SK-N-SH treated with all-trans-retinoic acid at 6 μM for 48 hours (cell line): ENCODE measurements at regions not wholly inside any gene's neighbourhood (a gene's known extent, or its start where the extent isn't known, plus 50 kb on each side); places are given as distances from the start of the nearest gene placed in this dataset.

ENCODE experiments used
- ESRRG ChIP-seq: fragments of 250-450 bp; sonication (Bioruptor Pico); IDR thresholded peaks from 2 replicates; pipeline ENCODE4 v1.6.1; 2021; ENCODE audit warnings: mild to moderate bottlenecking
- TF ChIP-seq, protein P1 (sequence below): fragments of 250-450 bp; sonication (Bioruptor Pico); IDR thresholded peaks from 2 replicates; pipeline ENCODE4 v1.5.1; 2020; ENCODE audit warnings: low read depth, mild to moderate bottlenecking, moderate library complexity

DNA sequence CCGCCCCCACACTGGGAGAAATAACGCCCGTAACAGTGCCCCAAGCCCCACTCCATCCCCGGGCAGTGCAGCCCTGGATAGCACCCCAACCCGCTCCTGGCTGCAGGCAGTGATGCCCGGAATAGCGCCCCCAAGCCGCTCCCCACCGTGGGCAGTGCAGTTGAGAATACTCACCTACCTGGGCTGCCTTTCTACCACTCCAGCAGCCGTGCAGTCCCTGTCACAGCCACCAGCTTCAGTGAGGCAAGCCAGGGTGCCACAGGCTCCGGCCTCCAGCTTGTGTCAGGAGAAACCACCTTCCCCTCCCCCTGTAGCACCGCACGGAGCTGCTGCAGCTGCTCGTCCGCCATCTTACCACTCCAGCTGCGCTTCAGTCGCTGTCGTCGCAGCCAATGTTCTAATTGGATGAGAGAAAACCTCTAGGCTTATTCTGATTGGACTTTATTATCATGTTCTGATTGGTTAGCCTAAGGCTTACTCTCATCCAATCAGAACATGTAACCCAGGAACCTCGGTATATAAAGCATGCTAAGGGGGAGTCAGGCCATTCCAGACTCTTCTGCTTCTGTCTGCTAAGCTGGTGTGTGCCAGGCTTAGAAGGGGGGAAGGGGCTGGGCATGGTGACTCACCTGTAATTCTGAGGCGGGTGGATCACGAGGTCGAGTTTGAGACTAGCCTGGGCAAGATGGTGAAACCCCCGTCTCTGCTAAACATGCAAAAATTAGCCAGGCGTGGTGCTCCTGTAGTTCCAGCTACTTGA lies 53.2 kb upstream of the ZNF33B start:
- TF ChIP-seq ESRRG: no peak
- TF ChIP-seq, protein P1, sequence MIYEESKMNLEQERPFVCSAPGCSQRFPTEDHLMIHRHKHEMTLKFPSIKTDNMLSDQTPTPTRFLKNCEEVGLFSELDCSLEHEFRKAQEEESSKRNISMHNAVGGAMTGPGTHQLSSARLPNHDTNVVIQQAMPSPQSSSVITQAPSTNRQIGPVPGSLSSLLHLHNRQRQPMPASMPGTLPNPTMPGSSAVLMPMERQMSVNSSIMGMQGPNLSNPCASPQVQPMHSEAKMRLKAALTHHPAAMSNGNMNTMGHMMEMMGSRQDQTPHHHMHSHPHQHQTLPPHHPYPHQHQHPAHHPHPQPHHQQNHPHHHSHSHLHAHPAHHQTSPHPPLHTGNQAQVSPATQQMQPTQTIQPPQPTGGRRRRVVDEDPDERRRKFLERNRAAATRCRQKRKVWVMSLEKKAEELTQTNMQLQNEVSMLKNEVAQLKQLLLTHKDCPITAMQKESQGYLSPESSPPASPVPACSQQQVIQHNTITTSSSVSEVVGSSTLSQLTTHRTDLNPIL (CRISPR knock-in tag): no peak
